GM21528 (cell line): ENCODE measurements at regions not wholly inside any gene's neighbourhood (a gene's known extent, or its start where the extent isn't known, plus 50 kb on each side); places are given as distances from the start of the nearest gene placed in this dataset.

ENCODE experiments used
- ATAC-seq: cut with Tn5 transposase; IDR thresholded peaks from one replicate; pipeline ENCODE4 v1.9.1; 2021; ENCODE audit warnings: mild to moderate bottlenecking, moderate library complexity; ENCODE audit not compliant: unreplicated experiment, low FRiP score

DNA sequence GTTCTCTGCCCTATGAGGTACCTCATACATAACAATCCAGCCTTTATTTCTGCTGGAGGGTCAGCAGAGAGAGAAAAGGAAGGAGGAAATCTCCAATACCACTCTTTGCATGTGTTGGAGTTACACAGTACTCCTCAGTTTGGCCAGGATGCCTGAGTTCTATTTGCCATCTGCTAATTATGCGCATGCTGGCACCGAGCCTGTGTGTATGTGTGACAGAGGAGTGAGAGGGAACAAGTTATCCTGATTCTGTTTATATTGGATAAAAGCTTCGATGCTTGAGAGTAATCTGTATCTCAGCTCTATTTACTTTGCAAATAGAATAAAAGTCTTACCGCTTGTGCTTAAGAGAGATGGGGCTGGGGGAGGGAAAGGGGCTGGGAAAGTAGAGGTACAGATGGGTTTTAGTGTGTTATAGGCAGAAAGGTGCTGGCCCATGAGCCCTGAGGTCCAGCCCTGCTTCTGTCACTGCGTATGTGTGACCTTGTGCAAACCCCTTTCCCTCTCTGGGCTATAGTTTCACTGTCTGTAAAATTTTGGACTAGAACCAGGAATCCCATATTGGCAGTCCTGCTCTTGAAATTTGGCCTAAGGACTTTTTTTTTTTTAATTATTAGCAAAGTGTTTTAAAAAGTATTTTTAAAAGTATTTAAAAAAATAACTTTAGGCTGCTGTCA is 54.5 kb upstream of the PLXNA2 start:
- ATAC-seq, result no peak

DNA sequence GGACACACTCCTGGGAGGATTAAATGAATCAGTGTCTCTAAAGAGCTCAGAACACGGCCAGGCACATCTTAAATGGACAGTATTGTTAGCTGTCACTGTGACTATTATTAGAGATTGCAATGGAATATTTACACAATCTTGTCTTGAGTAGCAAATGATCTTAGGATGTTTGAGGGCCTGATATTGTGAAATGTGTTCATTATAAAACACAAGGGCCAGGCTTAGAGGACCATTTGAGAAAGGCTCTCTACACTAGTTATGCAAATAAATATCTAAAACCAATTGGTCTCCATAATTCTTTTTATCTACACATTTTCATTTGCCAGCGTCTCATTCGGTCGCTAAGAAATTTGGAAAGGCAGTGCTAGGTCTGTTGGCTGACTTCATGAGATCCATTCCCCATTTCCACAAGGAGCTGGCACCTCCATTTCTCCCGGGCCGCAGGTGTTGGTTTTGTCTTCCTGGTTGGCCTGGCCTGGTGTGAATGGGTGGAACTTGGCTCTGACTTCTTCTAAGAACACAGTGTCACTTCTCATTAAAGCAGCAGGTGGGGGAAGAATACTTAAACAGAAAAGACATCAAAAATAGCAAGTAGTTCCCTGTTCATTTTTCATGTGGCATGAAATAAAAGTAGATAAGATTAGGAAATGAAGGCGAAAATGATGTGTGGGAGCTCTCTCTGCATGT is 56.0 kb upstream of the PLXNA2 start:
- ATAC-seq, result no peak

DNA sequence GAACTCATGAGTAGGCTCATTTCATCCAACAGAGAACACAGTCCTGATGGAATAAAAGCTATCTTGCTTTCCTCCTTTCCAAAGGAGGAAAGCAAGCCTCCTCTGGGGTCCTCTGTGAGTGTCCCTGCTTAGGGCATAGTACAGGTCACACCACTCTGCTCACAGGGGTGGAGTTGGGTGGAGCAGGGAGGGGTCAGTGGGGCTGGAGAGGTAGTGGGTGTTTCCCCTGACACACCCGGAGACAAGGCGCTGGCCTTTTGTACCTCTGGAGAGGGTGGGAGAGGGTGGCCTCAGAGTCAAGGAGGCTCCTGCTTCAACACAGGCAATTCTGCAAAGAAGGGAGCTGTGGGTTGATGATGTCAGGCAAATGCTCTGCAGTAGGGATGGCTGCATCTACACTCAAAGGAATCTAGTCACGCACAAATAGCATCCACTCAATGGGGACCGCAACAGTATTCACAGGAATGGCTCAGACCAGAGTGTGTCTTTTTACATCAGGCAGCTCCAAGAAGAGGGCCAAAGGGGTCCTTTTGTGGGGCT is 58.6 kb upstream of the PLXNA2 start:
- no peak for ATAC-seq

DNA sequence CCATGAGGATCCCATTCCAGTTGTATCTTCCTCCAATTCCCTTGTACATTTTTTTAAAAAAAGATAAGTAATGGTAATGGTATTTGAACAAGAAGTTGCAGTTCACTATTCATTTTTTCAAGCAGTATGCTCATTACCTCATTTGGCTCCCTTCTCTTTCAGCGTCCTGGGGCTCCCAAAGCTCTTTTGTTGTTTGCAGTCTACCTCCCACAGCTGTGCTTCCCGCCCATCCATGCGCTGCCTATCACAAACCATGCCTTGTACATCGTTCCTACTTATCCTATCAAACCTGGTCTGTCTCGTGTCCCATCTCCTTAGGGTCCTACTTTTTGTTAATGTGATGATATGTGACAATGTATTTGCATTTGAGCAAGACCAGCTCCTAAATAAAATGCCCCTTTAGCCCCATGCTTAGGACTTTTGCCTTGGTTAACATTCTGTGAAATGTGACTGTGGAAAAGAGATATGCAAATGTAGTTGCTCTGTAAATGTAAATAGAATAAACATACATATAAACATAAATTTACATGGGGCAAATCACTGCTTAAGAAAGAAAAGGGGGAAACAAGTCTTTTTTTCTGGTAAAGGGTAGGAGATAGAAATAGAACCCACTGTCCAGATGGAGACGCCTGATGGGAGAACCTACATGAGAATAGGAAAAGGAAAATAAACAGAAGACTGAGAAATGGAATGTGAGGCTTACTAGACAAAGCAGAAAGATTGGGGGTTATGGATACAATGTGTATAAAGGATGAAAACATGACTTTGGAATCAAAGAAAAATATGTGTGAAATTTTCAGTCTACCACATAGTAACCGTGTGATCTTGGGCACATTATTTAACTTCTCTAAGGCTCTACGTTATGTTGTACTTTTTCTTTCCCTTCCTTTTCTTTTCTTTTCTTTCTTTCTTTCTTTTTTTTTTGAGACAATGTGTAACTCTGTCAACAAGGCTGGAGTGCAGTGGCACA is 59.8 kb upstream of the PLXNA2 start:
- ATAC-seq, result no peak

DNA sequence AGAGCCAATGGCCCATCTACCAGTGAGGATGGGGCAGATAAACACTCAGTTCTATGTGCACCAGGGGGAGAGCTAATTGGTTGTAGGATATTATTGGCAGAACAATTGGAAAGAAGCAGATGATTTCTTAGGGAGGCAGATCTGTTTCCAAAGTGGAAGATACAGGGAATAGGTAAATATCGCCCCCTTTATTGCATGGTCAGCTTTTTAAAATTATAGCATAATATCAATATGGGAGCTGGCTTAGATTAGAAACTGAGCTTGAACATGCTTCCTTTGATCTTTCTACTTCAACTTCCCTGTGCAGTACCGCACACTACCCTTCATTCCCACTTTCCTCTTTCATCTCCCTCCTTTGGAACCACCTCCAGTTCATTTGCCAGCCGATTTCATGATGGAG is 64.0 kb upstream of the PLXNA2 start:
- no peak for ATAC-seq

DNA sequence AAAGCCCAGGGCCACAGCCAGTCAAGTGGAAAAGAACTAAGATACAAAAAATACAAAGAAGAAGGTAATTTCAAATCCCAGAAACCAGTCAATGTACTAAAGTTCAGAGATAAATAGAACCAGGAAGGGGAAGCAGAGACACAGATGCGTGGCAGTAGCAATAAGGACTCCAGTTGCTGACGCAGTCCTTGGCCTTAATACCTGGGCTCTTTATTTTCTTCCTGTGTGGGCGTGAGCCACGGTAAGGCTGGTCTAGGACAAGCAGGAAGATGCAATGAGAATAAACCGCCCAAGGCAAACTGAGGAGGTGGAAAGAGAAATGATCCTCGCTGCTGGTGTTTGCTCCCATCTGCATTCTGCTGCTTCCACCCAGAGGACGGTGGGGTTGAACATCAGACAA is 65.6 kb upstream of the PLXNA2 start:
- ATAC-seq, result no peak

DNA sequence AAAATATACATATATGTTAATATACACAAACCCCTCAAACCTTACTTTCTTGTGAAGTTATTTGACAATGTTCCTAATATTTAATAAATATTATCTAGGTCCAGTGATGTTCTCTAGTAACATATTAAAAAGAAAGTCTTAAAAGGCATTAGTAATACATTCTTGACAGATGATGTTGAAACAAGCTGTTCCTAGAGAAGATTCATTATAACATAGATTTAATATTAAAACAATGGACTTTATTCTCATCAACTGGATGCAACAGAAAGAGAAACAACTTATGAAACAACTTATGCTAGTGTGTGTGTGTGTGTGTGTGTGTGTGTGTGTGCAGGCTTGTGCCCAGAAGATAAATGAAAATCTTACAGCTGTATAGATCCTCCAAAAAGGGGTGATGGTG is 68.5 kb upstream of the PLXNA2 start:
- no peak for ATAC-seq

DNA sequence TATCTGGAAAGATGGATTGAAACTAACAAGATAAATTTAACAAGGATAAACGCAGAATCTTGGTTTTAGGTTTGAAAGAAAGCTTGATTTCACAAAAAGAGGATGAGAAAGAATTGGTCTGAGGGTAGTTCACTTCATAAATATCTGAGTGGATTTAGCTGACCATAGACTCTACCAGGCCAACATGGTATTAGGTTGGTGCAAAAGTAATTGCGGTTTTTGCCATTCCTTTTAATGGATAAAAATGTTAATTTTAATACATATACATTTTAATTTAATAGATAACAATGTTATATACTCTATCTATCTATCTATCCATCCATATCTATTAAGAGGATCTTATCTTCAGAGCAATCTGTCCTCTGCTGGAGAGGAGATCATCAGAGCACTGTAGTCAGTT is 70.2 kb upstream of the PLXNA2 start:
- ATAC-seq, result no peak

DNA sequence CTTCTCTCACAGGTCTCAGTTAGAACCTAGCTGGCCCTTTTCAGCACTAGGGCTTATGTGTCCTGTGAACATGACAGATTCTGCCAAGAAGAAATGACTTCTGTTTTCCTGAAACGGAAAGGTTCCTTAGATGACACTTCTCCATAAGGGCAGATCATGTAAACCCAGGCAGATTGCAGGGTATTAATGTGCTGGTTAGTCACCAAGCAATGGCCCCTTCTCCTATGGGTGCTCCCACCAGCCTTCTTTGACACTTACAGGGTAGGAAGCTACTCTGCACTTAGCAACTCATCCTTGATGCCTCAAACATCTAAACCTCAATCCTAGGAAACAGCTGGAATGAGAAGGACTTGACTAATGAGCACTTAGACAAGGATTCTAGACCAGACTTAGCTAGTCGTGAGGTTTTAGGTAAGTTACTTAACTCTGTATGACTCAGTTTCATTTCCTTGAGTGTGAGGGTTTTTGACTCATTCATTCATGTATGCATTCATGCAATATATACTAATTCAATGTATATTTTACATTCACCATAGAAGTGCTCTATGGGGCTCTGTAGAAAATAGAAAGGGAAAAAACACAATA is 74.1 kb upstream of the PLXNA2 start:
- ATAC-seq, result no peak

DNA sequence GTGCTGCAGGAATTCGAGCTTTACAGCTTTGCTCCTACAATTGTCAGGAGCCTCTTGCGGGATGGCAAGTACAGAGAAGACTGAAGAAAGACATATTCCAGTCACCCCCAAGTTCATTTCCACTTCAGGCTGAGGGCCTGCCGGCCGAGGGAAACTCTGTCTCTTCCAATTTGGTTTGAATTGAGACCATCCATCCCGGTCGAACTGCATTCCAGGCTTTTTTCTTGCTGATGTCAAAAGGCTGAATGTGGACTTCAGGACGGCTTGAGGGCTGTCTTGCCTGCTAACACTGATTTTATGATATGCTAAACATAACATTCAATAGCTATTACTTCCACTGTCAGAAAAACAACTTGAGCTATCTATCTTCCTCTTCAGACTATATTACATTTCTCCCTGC is 79.8 kb upstream of the PLXNA2 start:
- ATAC-seq, result no peak

DNA sequence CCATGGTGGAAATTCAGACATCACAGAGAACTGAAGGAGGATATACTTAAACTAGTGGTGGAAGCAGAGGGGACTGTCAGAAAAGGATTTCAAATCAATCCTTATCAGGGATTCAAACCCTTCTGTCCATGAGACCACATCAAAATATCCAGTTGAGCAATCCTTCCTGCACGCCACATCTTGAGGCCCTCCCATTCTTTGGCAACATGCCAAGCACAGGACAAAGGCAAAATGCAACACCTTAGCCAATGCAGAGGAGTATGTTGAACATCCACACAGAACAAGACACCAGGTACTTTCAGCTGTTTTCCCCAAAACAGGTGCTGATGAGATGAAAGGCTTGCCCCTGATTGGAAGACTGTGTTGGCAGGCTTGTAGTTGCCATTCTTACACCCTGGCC is 81.8 kb upstream of the PLXNA2 start:
- ATAC-seq, result no peak

DNA sequence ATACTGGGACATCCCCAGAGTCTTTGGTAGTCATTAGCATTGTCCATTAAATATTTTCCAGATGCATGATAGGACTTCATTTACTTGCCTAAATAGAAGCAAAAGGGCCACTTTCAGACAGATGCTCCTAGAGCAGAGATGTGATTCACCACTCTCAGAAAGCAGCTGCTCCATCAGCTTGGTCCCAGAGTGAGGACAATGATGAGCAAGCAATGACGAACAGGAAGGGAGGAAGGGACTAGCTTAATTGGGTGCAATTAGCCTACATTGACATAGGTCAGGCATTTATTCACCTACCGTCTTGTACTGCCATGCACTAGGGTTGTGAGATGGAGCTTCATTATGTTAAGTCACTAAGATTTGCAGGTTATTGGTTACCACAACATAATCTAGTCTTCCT is 85.1 kb upstream of the PLXNA2 start:
- ATAC-seq, result no peak

DNA sequence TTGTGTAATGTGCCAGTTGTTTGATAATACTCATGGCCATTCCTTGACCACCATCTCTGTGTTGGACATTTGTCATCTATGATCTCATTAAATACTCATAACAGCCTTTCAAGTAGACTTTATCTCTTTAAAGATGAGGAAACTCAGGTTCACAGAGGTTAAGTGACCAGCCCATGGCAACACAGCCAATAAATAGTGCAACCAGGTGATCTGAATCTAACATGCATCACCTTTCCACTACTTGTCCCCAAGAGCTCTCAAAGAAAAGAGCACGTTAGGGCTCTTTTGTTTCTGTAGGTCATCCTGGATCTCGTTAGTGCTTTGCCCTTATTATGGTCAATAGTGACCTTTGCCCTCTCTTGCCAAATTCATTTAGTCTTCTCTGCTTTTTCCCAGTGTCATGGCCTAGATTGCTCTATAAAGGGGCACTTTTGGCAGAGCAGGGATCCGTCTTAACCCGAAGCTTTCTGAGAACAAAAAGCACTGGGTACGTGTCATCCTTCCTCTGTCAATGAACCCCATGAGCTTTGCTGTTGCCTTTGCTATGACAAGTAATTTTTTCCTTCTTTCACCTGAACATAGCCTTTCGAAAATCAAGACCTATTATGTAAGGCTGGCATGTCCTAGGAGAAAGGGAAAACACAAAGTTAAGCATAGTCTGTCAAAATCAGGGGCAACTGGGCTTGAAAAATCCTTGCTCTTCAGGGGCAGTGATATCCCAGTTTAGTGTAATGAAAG is 88.0 kb upstream of the PLXNA2 start:
- no peak for ATAC-seq

DNA sequence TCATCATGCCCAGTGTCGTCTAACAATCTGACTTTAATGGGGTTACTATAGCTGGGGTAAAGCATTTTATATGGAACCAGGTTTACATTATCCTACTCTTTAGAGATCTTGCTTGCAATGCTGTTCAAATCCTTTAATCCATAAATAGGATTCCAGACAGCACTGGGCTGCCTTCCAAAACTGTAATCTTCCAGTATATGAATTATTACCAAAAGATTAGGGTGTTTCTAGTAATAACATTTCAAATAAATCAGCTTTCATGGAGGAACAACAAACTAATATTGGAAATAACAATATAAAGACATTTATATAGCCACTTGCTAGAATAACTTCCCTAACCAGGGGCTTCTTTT is 88.6 kb upstream of the PLXNA2 start:
- no peak for ATAC-seq

DNA sequence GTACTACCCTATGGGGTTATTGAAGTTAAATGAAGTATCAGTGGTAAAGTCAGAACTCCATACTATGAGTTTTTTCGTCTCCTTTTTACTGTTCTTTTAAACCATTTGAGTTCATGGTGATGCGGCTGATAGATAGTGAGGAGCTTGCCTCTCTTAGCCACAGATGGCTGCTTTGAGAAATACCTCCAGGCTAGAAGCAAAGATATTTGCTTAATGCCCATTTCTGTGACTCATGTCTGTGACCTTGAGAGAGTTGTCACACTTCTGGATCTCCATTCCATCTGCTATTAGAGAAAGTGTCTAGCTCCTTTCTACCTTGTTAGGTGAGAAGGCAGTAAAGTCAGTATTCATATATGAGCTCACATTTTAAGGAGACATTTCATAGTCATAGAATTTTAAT is 89.5 kb upstream of the PLXNA2 start:
- ATAC-seq, result no peak

DNA sequence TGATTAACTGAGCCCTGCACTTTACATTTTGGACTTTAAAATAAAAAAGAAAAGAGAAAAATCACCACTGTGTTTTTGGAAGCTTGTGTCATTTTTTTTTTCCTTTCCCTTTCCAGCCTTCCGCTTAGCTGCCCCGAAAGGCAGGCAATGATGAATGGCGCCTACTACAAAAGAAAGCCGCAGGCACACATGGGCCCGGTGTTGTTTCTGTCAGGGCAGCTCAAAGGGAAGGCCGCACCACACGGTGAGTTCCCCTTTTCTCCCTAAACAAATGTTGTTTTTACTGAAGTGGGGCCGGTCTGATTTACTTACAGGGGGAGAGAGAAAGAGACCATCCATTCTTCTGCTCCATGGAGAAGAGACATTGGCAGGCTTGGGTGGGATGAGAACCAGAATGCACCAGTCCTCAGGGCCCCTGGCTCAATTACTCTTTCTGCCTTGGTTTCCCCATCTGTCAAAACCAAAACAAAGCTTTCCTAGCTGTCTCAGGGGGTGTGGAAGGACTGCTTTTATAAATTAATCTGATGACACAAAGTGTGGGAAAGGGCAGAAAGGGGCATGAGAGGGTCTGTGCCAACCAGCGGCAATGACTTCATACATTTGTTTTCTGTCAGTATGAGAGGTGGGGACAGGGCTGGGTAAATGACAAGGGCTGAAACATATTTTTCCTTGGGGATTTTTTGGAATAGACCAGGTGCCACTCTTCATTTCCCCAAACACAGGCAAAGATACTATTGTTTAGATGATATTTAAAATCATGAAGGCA is 91.4 kb upstream of the PLXNA2 start:
- ATAC-seq, result no peak

DNA sequence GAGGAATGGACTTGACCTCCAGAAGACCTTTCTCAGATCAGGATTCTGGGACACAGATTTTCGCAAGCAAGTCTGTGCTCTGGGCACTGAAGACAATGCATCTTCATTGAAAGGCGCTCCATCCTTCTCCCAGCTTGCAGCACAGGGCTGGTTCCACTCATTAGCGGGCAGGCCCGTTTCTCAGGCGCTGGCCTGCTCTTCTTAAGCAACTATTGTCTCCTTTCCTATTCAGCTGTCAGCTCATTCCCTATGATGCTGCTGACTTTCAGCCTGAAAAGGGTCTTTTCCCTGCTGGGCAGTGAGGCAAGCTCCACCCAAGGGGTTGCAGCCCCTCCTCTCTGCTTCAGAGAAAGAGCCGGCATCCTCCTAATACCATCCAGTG is 91.9 kb upstream of the PLXNA2 start:
- ATAC-seq, result no peak

DNA sequence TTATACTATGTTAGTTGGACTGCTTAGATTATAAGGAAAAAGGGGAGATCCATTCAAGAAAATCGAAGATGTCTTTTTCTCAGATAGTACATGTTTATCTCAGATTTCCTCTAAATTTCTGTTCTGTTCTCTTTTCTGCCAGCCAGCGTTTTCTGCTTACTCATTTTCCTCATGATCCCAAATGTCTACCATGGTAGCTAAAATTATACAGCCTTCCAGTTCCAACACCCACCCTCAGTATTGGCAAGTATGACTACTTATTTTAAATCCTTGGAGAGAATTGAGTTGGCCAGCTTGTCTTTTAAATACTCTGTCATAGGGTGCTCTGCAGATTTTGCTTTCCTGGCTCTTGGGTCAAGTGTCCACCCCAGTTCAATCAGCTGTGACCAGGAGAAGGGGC is 95.7 kb upstream of the PLXNA2 start:
- ATAC-seq, result no peak

DNA sequence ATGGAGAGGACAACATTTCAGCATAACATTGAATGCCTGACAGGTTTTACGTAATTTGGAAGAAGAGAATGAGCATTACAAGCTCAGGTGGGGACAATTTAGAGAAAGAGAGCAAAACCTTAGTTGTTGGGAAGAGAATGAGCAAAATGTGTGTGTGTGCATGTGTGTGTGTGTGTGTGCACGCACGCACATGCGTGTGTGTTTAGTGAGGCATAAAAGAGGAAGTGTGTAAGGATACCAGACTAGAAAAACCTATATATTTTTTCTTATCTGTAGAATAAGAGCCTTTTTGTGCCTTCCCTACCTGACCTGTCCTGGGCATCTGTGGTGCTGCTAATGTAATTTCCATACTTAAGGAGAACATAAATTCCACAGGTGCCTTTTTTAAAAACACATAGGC is 99.0 kb upstream of the PLXNA2 start:
- ATAC-seq, result no peak
